GM21717 (cell line): ENCODE measurements at regions not wholly inside any gene's neighbourhood (a gene's known extent, or its start where the extent isn't known, plus 50 kb on each side); places are given as distances from the start of the nearest gene placed in this dataset.

Experiments
- ATAC-seq: cut with Tn5 transposase; IDR thresholded peaks from one replicate; pipeline ENCODE4 v1.9.1; 2021; ENCODE audit warnings: mild to moderate bottlenecking, moderate library complexity; ENCODE audit not compliant: unreplicated experiment

- ATAC-seq, result no peak
These were observed 331.6 kb downstream of the DYSF start for GRCh38 chr2:71784734-71785511.

- ATAC-seq, result no peak
These were observed 330.5 kb downstream of the DYSF start for GRCh38 chr2:71783815-71784214.

GRCh38 chr2:71783215-71783614 is 329.9 kb downstream of the DYSF start:
- ATAC-seq, result no peak

- no peak for ATAC-seq
These were observed 329.0 kb downstream of the DYSF start for GRCh38 chr2:71782323-71782722.

DNA sequence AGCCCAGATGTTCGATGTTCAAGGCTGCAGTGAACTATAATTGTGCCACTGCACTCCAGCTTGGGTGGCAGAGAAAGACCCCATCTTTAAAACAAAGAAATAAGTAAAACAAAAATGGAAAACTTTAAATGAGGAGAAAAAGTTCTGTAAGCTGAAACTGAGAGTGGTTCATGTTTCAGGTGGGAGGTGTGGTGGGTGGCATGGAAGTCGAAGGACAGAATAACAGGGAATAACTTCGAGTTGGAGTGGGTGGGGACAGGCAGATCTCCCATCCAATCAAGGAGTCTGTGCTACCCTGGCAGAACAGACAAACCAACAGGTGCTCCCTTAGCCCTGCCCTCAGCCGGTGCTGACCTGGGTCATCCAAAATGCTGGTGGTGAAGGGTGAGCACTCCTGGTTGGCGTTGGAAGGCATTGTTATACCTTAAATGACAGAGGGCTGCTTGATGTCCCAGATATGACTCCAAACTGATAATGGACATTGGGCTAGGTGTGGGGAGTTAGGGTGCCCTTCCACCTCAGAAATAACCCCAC is 328.4 kb downstream of the DYSF start:
- no peak for ATAC-seq

- no peak for ATAC-seq
These were observed 326.8 kb downstream of the DYSF start for GRCh38 chr2:71780162-71780561.

DNA sequence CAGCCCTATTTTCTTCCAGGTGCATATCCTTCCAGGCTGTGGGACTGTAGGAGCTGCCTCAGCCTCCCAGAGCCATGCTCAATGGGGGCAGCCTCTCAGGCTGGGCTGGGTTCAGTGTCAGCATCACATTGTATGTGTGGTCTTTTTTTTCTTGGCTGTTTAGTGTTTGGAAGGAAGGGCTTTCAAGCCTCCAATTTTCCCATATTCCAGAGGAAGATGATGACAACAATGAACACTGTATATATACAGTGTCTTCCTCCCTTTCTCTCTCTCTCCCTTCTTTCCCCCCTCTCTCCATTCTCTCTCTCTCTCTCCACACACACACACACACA is 326.4 kb downstream of the DYSF start:
- ATAC-seq, result no peak

GRCh38 chr2:71778936-71779773 is 325.8 kb downstream of the DYSF start:
- no peak for ATAC-seq

GRCh38 chr2:71778514-71778913 is 325.2 kb downstream of the DYSF start:
- no peak for ATAC-seq

- no peak for ATAC-seq
These were observed 324.6 kb downstream of the DYSF start for GRCh38 chr2:71777946-71778345.

- ATAC-seq, result no peak
These were observed 322.9 kb downstream of the DYSF start for GRCh38 chr2:71776227-71776626.

GRCh38 chr2:71773218-71773617 is 319.9 kb downstream of the DYSF start:
- ATAC-seq, result no peak

DNA sequence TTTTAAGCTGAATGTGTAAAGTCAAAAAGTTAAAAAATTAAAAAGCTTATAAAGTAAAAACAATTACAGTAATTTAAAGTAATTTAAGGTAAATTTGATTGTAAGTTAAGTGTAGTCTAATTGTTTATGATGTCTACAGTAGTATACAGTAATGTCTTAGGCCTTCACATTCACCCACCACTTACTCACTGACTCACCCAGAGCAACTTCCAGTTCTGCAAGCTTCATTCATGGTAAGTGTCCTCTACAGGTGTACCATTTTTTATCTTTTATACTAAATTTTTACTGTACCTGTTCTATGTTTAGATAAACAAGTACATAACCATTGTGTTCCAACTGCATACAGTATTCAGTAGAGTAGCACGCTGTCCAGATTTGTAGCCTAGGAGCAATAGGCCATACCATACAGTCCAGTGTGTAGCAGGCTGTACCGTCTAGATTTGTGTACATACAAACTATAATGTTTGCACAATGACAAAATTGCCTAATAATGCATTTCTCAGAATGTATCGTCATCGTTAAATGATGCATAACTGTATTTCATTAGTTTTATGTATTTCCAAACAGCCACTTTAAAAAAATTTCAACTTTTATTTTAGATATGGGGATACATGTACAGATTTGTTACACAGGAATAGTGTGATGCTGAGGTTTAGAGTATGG is 319.3 kb downstream of the DYSF start:
- no peak for ATAC-seq

DNA sequence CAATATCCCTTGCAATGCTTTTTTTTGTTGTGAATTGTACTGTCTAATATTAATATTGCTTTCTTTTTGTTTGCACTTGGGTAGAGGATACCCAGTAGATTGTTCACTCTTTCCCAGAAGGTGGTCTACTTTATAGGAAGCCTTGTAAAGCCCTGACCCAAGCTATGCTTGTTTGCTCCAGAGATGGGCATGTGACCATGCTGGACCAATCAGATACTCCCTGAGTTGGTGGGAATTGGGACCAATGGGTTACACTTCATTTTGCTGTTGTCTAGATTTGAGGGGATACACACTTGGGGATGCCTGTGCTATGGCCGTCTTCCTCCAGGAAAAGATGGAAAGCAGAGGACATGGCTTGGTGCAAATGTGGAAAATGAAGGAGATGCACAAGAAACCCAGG is 314.3 kb downstream of the DYSF start:
- no peak for ATAC-seq

DNA sequence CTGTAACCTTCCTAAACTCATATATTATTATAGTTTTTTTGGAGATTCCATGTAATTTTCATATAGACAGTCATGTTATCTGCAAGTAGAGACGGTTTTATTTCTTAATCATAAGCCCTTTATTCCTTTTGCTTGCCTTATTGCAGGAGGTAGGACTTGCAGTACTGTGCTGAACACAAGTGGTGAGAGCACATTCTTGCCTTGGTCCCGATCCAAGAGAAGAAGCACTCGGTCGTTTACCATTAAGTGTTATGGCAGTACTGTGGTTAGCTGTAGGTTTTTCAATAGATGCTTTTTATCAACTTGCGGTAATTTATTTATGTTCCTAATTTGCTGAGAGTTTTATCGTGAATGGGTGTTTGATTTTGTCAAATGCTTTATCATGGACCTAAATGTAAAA is 305.7 kb downstream of the DYSF start:
- ATAC-seq, result no peak

- ATAC-seq, result no peak
These were observed 304.0 kb downstream of the DYSF start for GRCh38 chr2:71757351-71757750.

GRCh38 chr2:71756280-71756906 is 303.0 kb downstream of the DYSF start:
- ATAC-seq, result no peak

GRCh38 chr2:71751590-71751989 is 298.2 kb downstream of the DYSF start:
- ATAC-seq, result no peak

DNA sequence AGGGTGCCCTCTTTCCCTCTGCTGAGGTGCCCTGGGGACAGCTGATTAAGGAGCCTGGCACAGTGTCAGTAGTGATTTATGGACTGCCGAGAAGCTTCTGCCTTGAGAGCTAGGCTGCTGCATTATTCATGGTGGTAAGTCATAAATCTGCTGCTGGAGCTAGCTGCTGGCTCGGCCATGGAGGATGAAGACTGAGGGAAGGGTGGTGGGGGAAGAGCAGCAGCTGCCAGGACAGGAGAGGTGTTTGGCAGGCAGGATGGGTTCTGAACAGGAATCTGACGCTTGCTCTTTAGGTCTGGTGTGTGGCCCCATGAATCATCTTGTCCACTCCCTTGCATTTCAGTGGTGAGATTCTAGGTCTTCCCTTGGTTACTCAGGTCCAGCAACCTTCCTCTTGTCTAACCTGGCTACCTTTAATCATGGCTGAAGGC is 296.3 kb downstream of the DYSF start:
- ATAC-seq, result no peak

- no peak for ATAC-seq
These were observed 294.9 kb downstream of the DYSF start for GRCh38 chr2:71748227-71748626.

- no peak for ATAC-seq
These were observed 294.2 kb downstream of the DYSF start for GRCh38 chr2:71747559-71747958.
